Jurkat, Clone E6-1 (cell line): ENCODE measurements at regions not wholly inside any gene's neighbourhood (a gene's known extent, or its start where the extent isn't known, plus 50 kb on each side); places are given as distances from the start of the nearest gene placed in this dataset.
"Not testable (repeated sequence)": the region's sequence is repeated elsewhere in the genome, so short reads cannot be mapped to it uniquely, and the experiment has no call there.

Experiments
- DNase-seq: peaks from one replicate; pipeline ENCODE4 v3.0.0-alpha.2; 2011; ENCODE audit warnings: low read depth, low spot score
- H3K4me3 ChIP-seq: 2 replicates; pipeline ENCODE4 v1.5.1; 2011; ENCODE audit warnings: mild to moderate bottlenecking, low read length, control low read depth, moderate library complexity

- no peak overlapping the region for H3K4me3 ChIP-seq
- no peak for DNase-seq
Measured at GRCh38 chr21:17119466-17120297, 393.2 kb upstream of the CXADR start.

GRCh38 chr21:17127395-17127794 is 385.4 kb upstream of the CXADR start:
- not testable (repeated sequence) for H3K4me3 ChIP-seq, DNase-seq

DNA sequence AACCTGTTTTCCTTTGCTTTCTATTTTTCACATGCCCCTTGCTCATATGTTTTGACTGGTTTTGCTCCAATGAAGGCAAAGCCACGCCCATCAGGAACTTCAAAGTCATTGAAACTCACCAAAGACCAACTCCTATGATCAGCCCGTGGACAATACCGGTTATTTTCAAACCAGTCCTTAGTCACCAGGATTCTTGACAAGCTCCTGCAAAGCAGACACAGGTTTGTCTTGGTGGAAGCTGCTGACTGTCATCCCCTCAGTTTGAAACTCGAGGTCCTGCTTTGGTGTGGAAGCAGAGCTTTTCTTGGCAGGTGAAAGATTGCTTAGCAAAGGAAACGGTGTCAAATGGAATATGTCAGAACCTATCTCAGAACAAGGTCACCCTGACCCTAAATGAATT is 384.7 kb upstream of the CXADR start:
- no peak for DNase-seq

DNA sequence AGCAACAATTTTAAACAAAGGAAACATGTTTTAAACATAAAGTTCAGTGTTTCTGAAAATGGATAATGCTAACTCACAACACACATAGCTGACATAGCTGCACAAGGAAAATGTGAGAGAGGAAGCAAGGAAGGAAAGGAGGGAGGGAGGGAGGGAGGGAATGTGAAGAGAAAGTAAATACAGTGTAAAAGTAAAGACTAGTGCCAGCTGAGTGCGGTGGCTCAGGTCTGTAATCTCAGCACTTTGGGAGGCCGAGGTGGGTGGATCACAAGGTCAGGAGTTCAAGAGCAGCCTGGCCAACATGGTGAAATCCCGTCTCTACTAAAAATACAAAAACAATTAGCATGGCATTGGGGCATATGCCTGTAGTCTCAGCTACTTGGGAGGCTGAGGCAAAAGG is 373.7 kb upstream of the CXADR start:
- peak overlapping the region; percentile 50 for H3K4me3 ChIP-seq

More for the DNA sequence above, 384.7 kb upstream of the CXADR start:
- no peak overlapping the region for H3K4me3 ChIP-seq

GRCh38 chr21:17139696-17140095 is 373.1 kb upstream of the CXADR start:
- H3K4me3 ChIP-seq: peak overlapping the region; percentile 50
- DNase-seq: peak; percentile 21

More for the DNA sequence above, 373.7 kb upstream of the CXADR start:
- not testable (repeated sequence) for DNase-seq

DNA sequence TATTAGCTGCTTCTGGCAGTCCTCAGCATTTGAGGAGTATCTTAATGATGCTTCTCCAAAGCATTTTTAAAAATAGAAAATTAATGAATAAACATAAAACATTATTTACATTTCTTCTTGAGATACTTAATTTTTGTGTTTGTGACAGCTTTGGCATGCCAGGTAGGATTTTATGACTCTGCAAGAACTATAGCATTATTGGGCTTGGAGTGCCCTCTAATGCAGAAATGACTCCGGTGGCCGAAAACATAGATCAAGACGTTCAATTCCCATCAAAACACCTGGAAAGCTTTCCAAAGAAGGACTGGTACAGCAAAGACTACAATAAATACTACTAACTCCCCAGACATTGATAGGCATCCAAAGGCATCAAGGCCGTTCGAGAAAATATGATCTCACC is 366.4 kb upstream of the CXADR start:
- DNase-seq: no peak

GRCh38 chr21:17159697-17160096 is 353.1 kb upstream of the CXADR start:
- no peak for DNase-seq

More for the DNA sequence above, 366.4 kb upstream of the CXADR start:
- H3K4me3 ChIP-seq: no peak overlapping the region

DNA sequence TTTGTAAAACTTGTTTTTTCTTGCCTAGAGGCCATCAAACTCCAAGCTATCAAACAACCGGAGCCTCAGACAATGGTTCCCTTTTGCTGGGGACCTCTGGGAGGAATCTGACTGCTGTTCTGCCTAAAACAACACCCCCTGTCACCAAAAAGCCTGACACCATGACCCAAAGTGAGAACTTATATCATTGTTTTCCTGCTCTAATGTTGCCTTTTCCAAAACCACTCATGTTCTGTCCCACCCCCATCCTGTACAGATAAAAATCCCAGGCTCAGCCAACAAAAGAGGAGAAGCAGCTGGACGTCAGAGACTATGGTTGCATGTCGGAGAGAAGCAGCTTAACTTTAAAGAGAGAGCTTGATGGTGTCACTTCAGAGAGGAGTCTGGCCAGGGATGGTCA is 327.2 kb upstream of the CXADR start:
- no peak overlapping the region for H3K4me3 ChIP-seq
- DNase-seq: no peak

More at GRCh38 chr21:17159697-17160096, 353.1 kb upstream of the CXADR start:
- H3K4me3 ChIP-seq: no peak overlapping the region

DNA sequence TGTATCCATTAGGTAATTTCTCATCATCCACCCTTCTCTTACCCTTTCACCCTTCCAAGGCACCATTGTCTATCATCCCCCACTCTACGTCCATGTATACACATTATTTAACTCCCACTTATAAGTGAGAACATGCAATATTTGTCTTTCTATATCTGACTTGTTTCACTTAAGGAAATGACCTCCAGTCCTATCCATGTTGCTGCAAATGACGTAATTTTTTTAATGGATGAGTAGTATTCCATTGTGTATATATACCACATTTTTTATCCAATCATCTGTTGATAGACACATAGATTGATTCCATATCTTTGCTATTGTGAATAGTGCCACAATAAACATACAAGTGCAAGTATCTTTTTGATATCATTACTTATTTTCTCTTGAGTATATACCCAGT is 322.9 kb upstream of the CXADR start:
- no peak overlapping the region for H3K4me3 ChIP-seq
- no peak for DNase-seq

GRCh38 chr21:17191346-17191993 is 321.4 kb upstream of the CXADR start:
- no peak overlapping the region for H3K4me3 ChIP-seq
- DNase-seq: no peak

DNA sequence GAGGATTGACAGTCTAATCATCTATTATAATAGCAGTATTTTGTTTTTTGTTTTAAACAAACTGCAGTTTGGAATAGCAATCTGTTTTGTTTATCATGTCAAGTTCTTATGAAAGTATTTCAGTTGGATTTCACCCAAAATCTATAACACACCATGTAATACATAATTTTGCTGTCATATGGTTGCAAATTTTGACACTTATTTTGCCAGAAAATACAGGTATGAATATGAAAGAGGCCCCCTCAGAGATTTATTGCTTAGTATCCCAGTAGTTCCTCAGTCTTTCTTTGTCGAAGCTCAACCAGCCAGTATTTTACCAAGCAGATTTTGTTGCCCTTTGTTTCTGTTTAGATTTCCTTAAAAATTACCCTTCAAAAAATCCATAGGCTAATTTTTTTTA is 317.5 kb upstream of the CXADR start:
- H3K4me3 ChIP-seq: no peak overlapping the region
- DNase-seq: no peak

GRCh38 chr21:17195976-17196375 is 316.9 kb upstream of the CXADR start:
- DNase-seq: no peak
- no peak overlapping the region for H3K4me3 ChIP-seq

DNA sequence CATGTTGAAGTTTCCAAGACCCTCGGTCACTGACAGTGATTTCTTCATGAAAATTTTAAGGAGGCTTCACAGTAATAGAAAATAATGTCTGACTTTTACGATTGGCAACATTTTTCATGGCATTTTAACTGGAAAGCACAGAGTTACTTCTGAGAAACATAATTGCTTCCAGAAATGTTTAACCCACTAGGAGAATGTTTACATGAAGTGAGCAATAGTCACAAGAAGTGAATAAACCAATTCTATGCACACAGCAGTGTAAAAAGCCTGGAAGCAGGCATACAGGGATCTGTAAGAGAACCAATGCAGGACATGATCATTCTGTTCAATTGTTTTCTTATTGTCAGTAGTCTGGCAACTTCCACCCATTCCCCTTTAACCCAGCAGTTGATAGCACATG is 316.2 kb upstream of the CXADR start:
- H3K4me3 ChIP-seq: no peak overlapping the region
- DNase-seq: no peak

- no peak for DNase-seq
Measured at GRCh38 chr21:17197996-17198395, 314.8 kb upstream of the CXADR start.

GRCh38 chr21:17200250-17200649 is 312.6 kb upstream of the CXADR start:
- H3K4me3 ChIP-seq: no peak overlapping the region
- DNase-seq: no peak

More at GRCh38 chr21:17197996-17198395, 314.8 kb upstream of the CXADR start:
- no peak overlapping the region for H3K4me3 ChIP-seq

- no peak for DNase-seq
- no peak overlapping the region for H3K4me3 ChIP-seq
Measured at GRCh38 chr21:17201741-17202260, 311.0 kb upstream of the CXADR start.

DNA sequence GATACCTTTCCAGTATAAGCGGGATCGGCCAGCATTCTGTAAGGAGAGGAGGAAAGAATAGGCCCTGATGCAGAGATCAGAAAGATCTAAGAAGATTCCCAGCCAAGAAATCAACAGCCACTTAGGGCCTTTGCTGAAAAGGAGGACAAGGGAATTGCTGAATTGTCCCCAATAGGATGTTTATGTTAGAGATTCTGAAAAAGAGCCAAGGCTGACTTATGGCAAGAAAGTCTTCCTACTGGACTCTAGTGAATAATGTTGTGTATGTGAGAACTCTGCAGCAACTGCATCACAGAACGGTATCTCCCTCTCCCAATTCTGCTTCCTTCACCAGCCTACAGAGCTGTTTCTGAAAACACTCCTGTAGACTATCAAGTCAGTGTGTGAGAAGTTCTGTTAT is 298.0 kb upstream of the CXADR start:
- no peak for DNase-seq
- H3K4me3 ChIP-seq: no peak overlapping the region

- not testable (repeated sequence) for H3K4me3 ChIP-seq, DNase-seq
Measured at GRCh38 chr21:17219050-17219449, 293.8 kb upstream of the CXADR start.

DNA sequence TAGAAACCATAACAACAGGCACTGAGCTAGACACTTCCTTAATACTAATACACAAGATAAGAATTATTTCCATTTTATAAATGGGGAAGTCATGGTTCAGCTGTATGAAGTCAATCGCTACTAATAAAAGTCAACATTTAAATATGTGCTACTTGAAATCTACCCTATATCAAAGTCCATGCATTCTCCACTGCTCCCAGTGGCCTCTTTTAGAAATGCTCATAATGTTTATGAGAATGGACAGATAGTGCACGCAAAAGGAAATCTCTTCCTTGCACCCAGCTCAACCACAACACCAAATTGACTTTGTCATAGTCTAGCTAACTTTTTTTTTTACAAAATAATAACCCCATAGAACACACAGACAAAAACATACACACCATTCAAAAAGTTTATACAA is 281.7 kb upstream of the CXADR start:
- DNase-seq: no peak

DNA sequence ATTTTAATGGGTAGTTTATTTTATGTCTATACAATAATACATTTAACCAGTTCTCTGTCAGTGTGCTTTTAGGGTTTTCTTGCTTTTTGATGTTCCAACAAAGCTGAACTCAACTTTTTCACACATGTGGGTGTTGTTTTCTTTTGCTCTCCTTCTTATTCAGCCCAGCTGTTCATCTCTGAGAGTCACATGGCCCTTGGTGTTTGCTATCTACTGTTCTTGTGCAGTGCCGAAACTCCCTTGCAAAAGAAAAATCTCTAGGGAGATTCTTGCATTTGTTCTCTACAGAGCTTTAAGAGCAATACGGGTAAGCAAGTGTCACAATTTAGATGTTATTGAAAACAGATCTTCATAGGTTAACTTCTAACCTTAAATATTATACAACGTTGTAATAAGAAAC is 281.1 kb upstream of the CXADR start:
- no peak for DNase-seq
- no peak overlapping the region for H3K4me3 ChIP-seq

More for the DNA sequence above, 281.7 kb upstream of the CXADR start:
- H3K4me3 ChIP-seq: no peak overlapping the region
